PFSK-1 (cell line): ENCODE measurements at regions not wholly inside any gene's neighbourhood (a gene's known extent, or its start where the extent isn't known, plus 50 kb on each side); places are given as distances from the start of the nearest gene placed in this dataset.

ENCODE experiments used
- FOXP2 ChIP-seq: optimal IDR thresholded peaks from 2 replicates; pipeline ENCODE3; 2011; ENCODE audit warnings: borderline replicate concordance, control low read depth, inconsistent platforms; ENCODE audit not compliant: insufficient read depth; ENCODE audit errors: extremely low read length, extremely low read depth
- POLR2AphosphoS5 ChIP-seq: IDR thresholded peaks from 2 replicates; pipeline ENCODE4 v1.6.1; 2012; ENCODE audit warnings: low read depth, mild to moderate bottlenecking, control low read depth, low read length, moderate library complexity
- REST ChIP-seq, 2 experiments: IDR thresholded peaks; 2 replicates each; pipeline versions ENCODE4 v1.6.1 to v1.8.0; 2011 to 2012; ENCODE audit warnings: low read depth in 2 of 2, low read length in 2 of 2, control low read depth in 1 of 2, inconsistent platforms in 1 of 2, mild to moderate bottlenecking in 1 of 2, moderate library complexity in 1 of 2; ENCODE audit not compliant: insufficient read depth in 1 of 2
- SIN3A ChIP-seq: IDR thresholded peaks from 2 replicates; pipeline ENCODE4 v1.6.1; 2012; ENCODE audit warnings: mild to moderate bottlenecking, low read length, moderate library complexity, borderline replicate concordance; ENCODE audit not compliant: insufficient read depth
- TAF1 ChIP-seq: IDR thresholded peaks from 2 replicates; pipeline ENCODE4 v1.6.1; 2012; ENCODE audit warnings: low read length, control low read depth, borderline replicate concordance; ENCODE audit not compliant: insufficient read depth

GRCh38 chr1:201622824-201623223 lies 83.9 kb downstream of the NAV1 start:
- TF ChIP-seq POLR2AphosphoS5 (no peak), REST (IDR thresholded peaks at IDR 0.05; ENCODE audit: insufficient read depth in 1 of 2, low read depth in 2 of 2, low read length in 2 of 2) (no peak), SIN3A (no peak), TAF1 (no peak), FOXP2 (no peak)
